Activated naive CD4-positive, alpha-beta T cell treated with anti-CD3 and anti-CD28 coated beads for 36 hours (primary cell): ENCODE measurements at regions not wholly inside any gene's neighbourhood (a gene's known extent, or its start where the extent isn't known, plus 50 kb on each side); places are given as distances from the start of the nearest gene placed in this dataset.
"Not testable (repeated sequence)": the region's sequence is repeated elsewhere in the genome, so short reads cannot be mapped to it uniquely, and the experiment has no call there.

Experiments
- CTCF ChIA-PET: fragments of 350-600 bp; sonication (Branson Sonifier 250); formaldehyde crosslinking; loops from one replicate; lab custom pipeline; 2021; ENCODE audit warnings: antibody characterized with exemption; lab: Charles Lee
- DNase-seq: peaks from one replicate; pipeline ENCODE4 v3.0.0-alpha.2; 2020
- H3K27ac Mint-ChIP-seq: one replicate; pipeline ENCODE4 v1.8.0; 2021; ENCODE audit warnings: mild to moderate bottlenecking, mixed read lengths
- H3K27me3 Mint-ChIP-seq: one replicate; pipeline ENCODE4 v1.8.0; 2021; ENCODE audit warnings: low read depth, mixed read lengths
- H3K36me3 Mint-ChIP-seq: one replicate; pipeline ENCODE4 v1.8.0; 2021; ENCODE audit warnings: low read depth, mixed read lengths
- H3K4me1 Mint-ChIP-seq: one replicate; pipeline ENCODE4 v1.8.0; 2021; ENCODE audit warnings: low read depth, mixed read lengths
- H3K4me3 Mint-ChIP-seq: one replicate; pipeline ENCODE4 v1.8.0; 2021; ENCODE audit warnings: mild to moderate bottlenecking, moderate library complexity, mixed read lengths
- H3K9me3 Mint-ChIP-seq: one replicate; pipeline ENCODE4 v1.8.0; 2021; ENCODE audit warnings: mixed read lengths
- intact Hi-C: fragments of 100-400 bp; cut with micrococcal nuclease; formaldehyde crosslinking; loops from one replicate; pipeline ENCODE4 v1.15.1; 2023

GRCh38 chrX:10989386-10989785, 121.7 kb upstream of the HCCS start:
- H3K27me3 Mint-ChIP-seq: no peaks in the 10 kb centered on the region
- H3K36me3 Mint-ChIP-seq: no peaks in the 10 kb centered on the region
- intact Hi-C loops: no loop called here
- DNase-seq: no peak
- peaks cover 2% of the 10 kb centered on the region for H3K9me3 Mint-ChIP-seq
- no peak overlapping the region for H3K4me3 Mint-ChIP-seq
- no peaks in the 10 kb centered on the region for H3K4me1 Mint-ChIP-seq
- H3K27ac Mint-ChIP-seq: no peak overlapping the region
- CTCF ChIA-PET: no interaction called here

- H3K27ac Mint-ChIP-seq: no peak overlapping the region
- no peak overlapping the region for H3K4me3 Mint-ChIP-seq
- no peaks in the 10 kb centered on the region for H3K27me3 Mint-ChIP-seq
These were observed 120.7 kb upstream of the HCCS start for GRCh38 chrX:10990418-10990817.

GRCh38 chrX:10990976-10991375, 120.2 kb upstream of the HCCS start:
- H3K4me3 Mint-ChIP-seq: no peak overlapping the region
- H3K36me3 Mint-ChIP-seq: no peaks in the 10 kb centered on the region
- H3K9me3 Mint-ChIP-seq: no peaks in the 10 kb centered on the region
- DNase-seq: no peak
- H3K4me1 Mint-ChIP-seq: no peaks in the 10 kb centered on the region
- H3K27me3 Mint-ChIP-seq: no peaks in the 10 kb centered on the region
- H3K27ac Mint-ChIP-seq: no peak overlapping the region
- CTCF ChIA-PET: no interaction called here
- intact Hi-C loops: no loop called here

More at GRCh38 chrX:10990418-10990817, 120.7 kb upstream of the HCCS start:
- no peaks in the 10 kb centered on the region for H3K36me3 Mint-ChIP-seq
- DNase-seq: no peak
- no peaks in the 10 kb centered on the region for H3K4me1 Mint-ChIP-seq
- CTCF ChIA-PET: no interaction called here
- intact Hi-C loops: no loop called here
- H3K9me3 Mint-ChIP-seq: no peaks in the 10 kb centered on the region

GRCh38 chrX:10992110-10992509, 119.0 kb upstream of the HCCS start:
- CTCF ChIA-PET: no interaction called here
- Mint-ChIP-seq H3K27ac (no peak overlapping the region), H3K4me1 (no peaks in the 10 kb centered on the region), H3K36me3 (no peaks in the 10 kb centered on the region), H3K27me3 (no peaks in the 10 kb centered on the region), H3K4me3 (no peak overlapping the region), H3K9me3 (no peaks in the 10 kb centered on the region)
- no peak for DNase-seq
- intact Hi-C loops: no loop called here

- DNase-seq, CTCF ChIA-PET, H3K4me3 Mint-ChIP-seq, H3K27me3 Mint-ChIP-seq, intact Hi-C loops, H3K27ac Mint-ChIP-seq, H3K4me1 Mint-ChIP-seq, H3K36me3 Mint-ChIP-seq, H3K9me3 Mint-ChIP-seq: not testable (repeated sequence)
These were observed 104.1 kb upstream of the HCCS start for GRCh38 chrX:11007076-11007475.

DNA sequence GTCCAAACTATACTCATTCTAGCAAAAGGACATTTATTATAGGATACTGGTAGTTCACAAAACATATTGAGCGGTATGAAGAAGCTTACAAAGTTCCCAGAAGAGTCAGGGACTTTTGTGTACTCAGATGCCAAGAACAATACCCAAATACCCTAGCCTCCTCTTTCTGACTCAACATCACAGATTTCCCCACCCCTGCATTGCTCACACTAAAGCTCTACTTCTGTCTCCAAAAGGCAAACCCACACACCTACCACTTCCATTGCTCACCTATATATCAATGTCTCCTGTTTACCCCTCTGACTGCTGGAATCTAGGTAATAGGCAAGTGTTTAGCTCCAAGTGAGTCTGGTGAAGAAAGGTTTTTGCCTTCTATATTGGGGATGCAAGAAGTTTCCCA, 100.7 kb upstream of the HCCS start:
- H3K27ac Mint-ChIP-seq: no peak overlapping the region
- H3K4me3 Mint-ChIP-seq: no peak overlapping the region
- no peak for DNase-seq
- intact Hi-C loops: no loop called here
- H3K9me3 Mint-ChIP-seq: peaks cover 8% of the 10 kb centered on the region
- no peaks in the 10 kb centered on the region for H3K4me1 Mint-ChIP-seq
- CTCF ChIA-PET: no interaction called here
- H3K27me3 Mint-ChIP-seq: no peaks in the 10 kb centered on the region
- H3K36me3 Mint-ChIP-seq: peaks cover 1% of the 10 kb centered on the region

- intact Hi-C loops: no loop called here
- peaks cover 8% of the 10 kb centered on the region for H3K9me3 Mint-ChIP-seq
- no peaks in the 10 kb centered on the region for H3K36me3 Mint-ChIP-seq
- DNase-seq: no peak
- H3K4me3 Mint-ChIP-seq: no peak overlapping the region
- H3K27ac Mint-ChIP-seq: no peak overlapping the region
- no peaks in the 10 kb centered on the region for H3K4me1 Mint-ChIP-seq
- no peaks in the 10 kb centered on the region for H3K27me3 Mint-ChIP-seq
- CTCF ChIA-PET: no interaction called here
These were observed 94.4 kb upstream of the HCCS start for GRCh38 chrX:11016728-11017127.

DNA sequence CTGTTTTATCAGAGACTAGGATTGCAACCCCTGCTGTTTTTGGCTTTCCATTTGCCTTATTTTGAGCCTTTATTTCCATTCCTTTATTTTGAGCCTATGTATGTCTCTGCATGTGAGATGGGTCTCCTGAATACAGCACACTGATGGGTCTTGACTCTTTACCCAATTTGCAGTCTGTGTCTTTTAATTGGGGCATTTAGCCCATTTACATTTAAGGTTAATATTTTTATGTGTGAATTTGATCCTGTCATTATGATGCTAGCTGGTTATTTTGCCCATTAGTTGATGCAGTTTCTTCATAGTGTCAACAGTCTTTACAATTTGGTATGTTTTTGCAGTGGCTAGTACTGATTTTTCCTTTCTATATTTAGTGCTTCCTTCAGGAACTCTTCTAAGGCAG, 88.5 kb upstream of the HCCS start:
- H3K4me1 Mint-ChIP-seq, intact Hi-C loops, H3K4me3 Mint-ChIP-seq, DNase-seq, CTCF ChIA-PET, H3K27me3 Mint-ChIP-seq, H3K27ac Mint-ChIP-seq, H3K36me3 Mint-ChIP-seq: not testable (repeated sequence)
- peaks cover 12% of the 10 kb centered on the region for H3K9me3 Mint-ChIP-seq

DNA sequence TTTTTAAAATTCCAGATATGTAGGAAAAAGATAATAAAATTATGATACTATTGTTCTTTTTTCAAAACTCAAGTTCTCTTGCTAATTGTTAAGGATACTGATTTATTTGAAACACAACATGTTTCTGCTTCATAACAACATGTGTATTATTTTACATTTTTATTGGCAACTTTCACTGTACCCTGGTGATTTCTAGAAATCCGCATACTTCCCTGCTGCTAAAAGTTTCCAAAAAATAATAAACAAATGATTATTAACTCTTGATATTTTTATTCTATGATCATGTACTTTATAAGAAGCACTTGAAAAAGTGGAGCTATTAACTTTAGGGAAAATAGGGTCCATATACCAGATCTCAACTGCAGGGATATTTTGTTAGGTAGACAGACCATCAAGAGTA, 71.2 kb upstream of the HCCS start:
- H3K4me1 Mint-ChIP-seq: no peaks in the 10 kb centered on the region
- DNase-seq: no peak
- peaks cover 7% of the 10 kb centered on the region for H3K9me3 Mint-ChIP-seq
- H3K27ac Mint-ChIP-seq: no peak overlapping the region
- H3K36me3 Mint-ChIP-seq: no peaks in the 10 kb centered on the region
- no peaks in the 10 kb centered on the region for H3K27me3 Mint-ChIP-seq
- CTCF ChIA-PET: no interaction called here
- H3K4me3 Mint-ChIP-seq: no peak overlapping the region
- intact Hi-C loops: no loop called here

GRCh38 chrX:11040405-11040804, 70.7 kb upstream of the HCCS start:
- Mint-ChIP-seq H3K9me3 (peaks cover 7% of the 10 kb centered on the region), H3K4me3 (no peak overlapping the region), H3K36me3 (no peaks in the 10 kb centered on the region), H3K4me1 (no peaks in the 10 kb centered on the region), H3K27ac (no peak overlapping the region), H3K27me3 (no peaks in the 10 kb centered on the region)
- intact Hi-C loops: no loop called here
- CTCF ChIA-PET: no interaction called here
- DNase-seq: no peak

GRCh38 chrX:11040996-11041395, 70.1 kb upstream of the HCCS start:
- no peak overlapping the region for H3K27ac Mint-ChIP-seq
- H3K36me3 Mint-ChIP-seq: no peaks in the 10 kb centered on the region
- H3K9me3 Mint-ChIP-seq: peaks cover 9% of the 10 kb centered on the region
- CTCF ChIA-PET: no interaction called here
- H3K4me1 Mint-ChIP-seq: no peaks in the 10 kb centered on the region
- no peaks in the 10 kb centered on the region for H3K27me3 Mint-ChIP-seq
- intact Hi-C loops: no loop called here
- no peak overlapping the region for H3K4me3 Mint-ChIP-seq
- DNase-seq: no peak

- H3K27me3 Mint-ChIP-seq: no peaks in the 10 kb centered on the region
- intact Hi-C loops: no loop called here
- DNase-seq: no peak
- no peak overlapping the region for H3K4me3 Mint-ChIP-seq
- no peaks in the 10 kb centered on the region for H3K4me1 Mint-ChIP-seq
- peaks cover 4% of the 10 kb centered on the region for H3K9me3 Mint-ChIP-seq
- CTCF ChIA-PET: no interaction called here
- H3K36me3 Mint-ChIP-seq: no peaks in the 10 kb centered on the region
- no peak overlapping the region for H3K27ac Mint-ChIP-seq
These were observed 61.1 kb upstream of the HCCS start for GRCh38 chrX:11050013-11050412.

DNA sequence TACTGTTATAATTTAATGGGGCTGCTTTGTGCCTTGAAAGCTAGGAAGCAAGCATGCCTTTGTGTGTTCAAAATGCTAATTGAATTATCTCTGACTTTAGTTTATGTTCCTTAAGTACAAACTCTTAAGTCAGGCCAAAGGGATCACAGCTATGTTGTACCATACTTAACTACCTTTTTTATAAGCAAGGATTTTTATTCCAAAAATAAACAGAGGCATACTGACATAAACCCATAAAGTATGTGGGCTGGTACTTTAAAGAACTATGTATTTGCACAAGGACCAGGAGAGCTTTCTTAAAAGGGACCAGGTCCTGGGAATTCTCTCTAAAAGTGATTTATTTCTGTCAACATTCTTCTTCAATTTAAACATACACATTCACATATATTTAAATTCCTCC, 57.8 kb upstream of the HCCS start:
- Mint-ChIP-seq H3K9me3 (no peaks in the 10 kb centered on the region), H3K36me3 (no peaks in the 10 kb centered on the region), H3K4me3 (no peak overlapping the region), H3K4me1 (no peaks in the 10 kb centered on the region), H3K27me3 (no peaks in the 10 kb centered on the region), H3K27ac (no peak overlapping the region)
- CTCF ChIA-PET: no interaction called here
- intact Hi-C loops: no loop called here
- DNase-seq: no peak
